T-helper 1 cell treated with Interleukin-12 subunit alpha and Interleukin-12 subunit beta and Interleukin-4 antibody, amounts not matched to agents 30 ng/mL and 1 ng/mL, for 36 hours (primary cell): ENCODE measurements at regions not wholly inside any gene's neighbourhood (a gene's known extent, or its start where the extent isn't known, plus 50 kb on each side); places are given as distances from the start of the nearest gene placed in this dataset.

Experiments
- intact Hi-C: fragments of 100-400 bp; cut with micrococcal nuclease; formaldehyde crosslinking; loops from one replicate; pipeline ENCODE4 v1.15.1; 2024

DNA sequence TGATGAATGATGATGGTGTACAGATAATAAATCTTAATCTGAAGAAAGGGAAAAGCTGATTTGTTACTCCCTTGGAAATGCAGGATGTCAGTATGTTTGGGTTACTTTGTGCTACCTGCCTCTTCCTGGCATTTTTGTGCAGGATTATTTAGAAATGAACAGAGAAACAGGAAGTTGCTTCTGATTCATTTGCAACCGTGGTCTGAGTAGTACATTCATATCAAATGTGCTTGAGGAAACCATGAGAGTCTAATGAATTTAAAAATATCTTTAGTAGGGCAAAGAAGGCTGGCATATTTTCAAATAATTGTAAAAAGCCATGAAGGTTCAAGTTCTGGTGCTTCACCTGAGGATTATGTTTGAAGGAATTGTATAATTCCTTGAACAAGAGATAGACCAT lies 391.6 kb downstream of the TMEM161B start:
- intact Hi-C loops = no loop called here

DNA sequence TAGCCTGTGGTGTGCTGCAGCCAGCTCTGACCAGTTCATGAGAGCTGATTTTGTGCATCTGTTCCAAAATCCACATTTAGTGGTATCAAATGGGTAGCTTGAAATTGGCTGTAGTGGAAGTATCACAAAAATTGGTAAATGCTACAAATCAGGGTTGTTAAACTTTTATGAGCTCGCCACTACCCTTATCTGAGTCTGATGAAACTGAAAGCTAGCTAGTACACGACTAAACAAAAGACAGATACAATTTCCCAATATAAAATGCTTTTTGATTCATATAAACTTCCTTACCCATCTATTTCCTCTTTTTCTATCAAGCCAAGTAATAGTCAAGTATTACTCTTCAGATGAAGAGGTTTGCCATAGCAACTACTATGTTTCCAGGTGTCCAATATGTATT lies 392.0 kb downstream of the TMEM161B start:
- intact Hi-C loops = no loop called here

DNA sequence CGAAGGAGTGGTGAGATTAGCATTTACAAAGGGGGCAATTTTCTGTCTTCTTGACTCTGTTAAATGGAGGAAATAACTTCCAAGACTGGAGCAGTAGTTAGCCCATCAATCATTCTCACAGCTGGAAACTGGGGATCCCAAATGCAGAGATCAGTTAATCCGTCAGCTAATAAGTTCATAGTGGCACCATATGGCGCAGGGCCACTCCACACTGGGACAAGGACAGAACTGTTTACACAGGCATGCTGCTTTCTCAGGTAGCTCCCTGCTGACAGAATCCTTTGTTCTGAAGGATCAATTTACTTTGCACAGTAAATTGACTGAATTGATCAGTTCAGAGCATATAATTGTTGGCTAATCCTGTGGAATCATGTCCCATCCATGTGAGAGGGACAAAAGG lies 395.7 kb downstream of the TMEM161B start:
- intact Hi-C loops = no loop called here

DNA sequence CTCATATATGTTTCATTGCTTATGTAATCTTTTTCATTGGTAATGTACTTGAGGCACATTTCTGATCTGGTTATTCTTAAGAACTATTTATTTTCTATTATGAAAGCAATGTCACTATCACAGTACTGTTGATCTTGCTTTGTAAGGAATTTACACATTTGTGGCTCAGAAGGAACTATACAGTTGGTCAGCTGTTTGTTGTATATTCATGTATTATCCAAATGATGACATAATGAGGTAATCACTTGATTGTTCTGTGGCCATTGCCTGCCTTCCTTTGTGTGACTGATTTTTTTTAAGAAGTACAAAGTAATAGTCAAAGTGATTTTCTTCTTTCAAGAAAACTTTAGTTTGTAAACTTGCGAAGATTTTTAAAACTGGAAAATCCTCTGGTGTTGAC lies 399.9 kb downstream of the TMEM161B start:
- intact Hi-C loops = no loop called here

DNA sequence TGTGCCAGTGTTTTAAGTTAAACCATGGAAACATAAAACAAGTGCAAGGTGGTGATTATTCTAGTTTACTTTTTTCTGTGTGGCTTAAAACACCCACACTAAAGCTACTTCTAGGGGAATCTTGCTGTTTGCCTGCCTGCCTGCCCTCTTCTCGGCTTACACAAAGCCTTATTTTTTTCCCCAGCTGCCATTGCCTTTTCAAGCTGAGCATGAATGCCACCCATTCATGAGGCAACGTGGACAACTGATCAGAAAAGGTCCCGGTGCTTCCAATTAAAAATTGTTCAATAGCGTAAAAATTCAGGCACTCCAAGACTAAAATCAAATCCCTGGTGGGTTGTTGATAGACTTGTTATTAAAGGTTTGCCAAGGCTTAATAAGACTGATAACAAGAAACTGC lies 401.4 kb downstream of the TMEM161B start:
- intact Hi-C loops = no loop called here

DNA sequence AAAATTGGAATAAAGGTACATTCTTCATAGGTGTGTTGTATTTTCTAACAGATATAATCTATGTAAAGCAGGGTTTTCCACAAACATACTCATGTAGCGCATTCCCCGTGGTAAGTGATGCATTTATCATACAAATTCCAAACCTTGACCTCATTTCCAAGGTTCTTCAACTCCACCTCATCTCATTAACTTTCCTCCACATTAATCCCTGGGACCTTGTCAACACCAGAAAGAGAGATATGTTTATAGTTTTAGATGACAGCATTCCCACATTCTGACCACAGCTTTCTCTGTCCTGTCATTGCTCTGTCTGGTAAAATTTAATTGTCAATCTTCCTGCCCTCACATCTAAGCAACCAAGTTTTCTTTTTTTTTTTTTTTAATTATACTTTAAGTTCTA lies 415.1 kb downstream of the TMEM161B start:
- intact Hi-C loops = no loop called here

DNA sequence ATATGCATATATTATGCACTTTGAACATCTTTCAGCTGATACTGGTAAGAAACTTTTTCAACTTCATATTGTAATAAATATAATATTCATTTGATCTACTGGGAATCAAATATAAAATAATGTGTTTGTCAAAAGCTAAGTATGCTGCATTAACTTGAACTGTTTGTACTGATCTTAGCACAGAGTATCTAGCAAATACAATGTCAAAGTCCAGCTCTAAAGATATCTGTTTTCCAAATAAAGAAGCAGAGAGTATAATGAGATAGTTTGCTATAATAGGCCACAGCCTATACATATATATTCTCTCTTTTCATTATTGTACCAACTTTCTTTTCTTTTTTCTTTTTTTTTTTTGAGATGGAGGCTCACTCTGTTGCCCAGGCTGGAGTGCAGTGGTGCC lies 417.0 kb downstream of the TMEM161B start:
- intact Hi-C loops = no loop called here

DNA sequence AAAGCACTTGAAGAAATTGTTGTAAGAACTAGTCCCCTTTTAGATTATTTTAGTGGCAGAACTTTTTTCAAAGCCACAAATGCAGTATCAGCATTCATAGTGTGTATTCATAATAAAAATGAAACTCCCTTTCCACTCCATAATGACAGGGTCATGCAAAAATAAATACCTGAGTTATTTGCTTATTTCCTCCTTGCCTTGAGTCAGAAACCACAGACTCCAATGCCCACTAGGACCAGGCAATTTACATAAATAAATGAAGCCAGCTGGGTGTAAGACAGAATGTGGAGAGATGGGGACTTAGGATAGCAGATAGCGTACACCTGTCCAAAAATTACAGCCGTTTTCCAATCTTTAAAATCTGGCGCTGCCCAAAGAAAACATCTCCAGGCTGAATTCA lies 417.8 kb downstream of the TMEM161B start:
- intact Hi-C loops = no loop called here

DNA sequence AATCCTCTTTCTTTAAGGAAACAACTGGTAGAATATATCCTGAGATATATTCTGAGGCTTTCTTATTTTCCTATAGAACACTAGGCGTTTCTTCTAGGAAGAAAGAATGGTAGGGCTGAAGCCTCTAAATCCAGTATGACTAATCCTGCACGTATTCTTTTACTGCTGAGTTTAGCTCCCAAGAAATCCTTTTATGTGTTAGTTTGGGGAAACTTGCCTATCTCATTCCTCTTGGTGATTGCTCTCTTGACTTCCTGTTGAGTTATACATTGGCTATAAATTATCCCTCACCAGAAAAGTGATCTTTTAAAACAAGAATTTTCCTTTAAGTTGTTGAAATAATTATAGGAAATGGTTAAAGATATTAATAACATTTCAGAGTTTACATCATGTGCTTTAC lies 422.9 kb downstream of the TMEM161B start:
- intact Hi-C loops = no loop called here

DNA sequence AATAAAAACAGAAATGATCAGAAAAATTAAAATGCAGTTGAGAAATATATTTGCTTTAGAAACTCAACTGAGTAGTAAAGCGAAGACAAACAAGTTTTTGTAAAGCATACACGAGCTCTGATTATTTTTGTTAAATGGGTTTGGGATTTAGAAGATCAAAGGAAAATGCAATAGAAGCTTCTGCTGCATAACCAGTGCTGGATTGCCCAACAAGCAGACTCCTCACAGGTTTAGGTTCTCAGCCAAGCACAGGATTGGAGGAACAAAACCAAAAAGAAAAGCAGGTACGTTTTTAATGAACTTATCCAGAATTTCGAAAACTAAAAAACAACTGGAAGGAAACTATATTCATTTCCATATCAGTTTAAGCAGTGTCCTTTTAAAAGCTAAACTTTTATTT lies 423.8 kb downstream of the TMEM161B start:
- intact Hi-C loops = no loop called here

DNA sequence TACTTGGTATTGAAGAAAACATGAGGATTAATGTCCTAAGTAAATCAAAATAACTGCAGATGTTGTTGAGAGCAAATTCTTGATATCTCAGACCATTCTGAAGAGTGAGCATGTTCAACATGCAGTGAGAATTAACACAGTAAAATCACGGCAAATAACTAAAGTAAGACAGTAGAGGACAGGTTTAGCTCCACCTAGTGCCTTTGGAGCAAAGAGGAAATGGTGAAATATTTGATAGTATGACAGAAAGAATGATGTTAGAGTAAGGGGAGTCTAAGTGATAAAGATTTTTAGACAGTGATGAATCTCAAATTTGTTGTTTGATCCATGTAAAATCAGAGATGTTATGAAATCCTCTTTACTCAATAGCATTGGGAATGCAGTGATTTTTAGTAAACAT lies 424.2 kb downstream of the TMEM161B start:
- intact Hi-C loops = no loop called here

DNA sequence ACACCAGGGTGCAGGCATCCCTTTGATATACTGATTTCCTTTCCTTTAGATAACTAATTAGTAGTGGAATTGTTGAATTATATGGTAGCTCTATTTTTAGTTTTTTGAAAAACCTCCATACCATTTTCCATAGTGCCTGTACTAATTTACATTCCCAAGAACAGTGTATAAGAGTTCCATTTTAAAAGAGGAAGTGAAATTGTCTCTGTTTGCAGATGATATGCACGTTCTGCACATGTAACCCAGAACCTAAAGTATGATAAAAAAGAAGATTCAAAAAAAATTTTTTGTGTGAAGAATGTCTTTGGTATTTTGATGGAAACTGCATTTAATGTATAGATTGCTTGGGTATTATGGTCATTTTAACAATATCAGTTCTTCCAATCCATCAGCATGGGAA lies 424.0 kb upstream of the CCNH start:
- intact Hi-C loops = no loop called here

DNA sequence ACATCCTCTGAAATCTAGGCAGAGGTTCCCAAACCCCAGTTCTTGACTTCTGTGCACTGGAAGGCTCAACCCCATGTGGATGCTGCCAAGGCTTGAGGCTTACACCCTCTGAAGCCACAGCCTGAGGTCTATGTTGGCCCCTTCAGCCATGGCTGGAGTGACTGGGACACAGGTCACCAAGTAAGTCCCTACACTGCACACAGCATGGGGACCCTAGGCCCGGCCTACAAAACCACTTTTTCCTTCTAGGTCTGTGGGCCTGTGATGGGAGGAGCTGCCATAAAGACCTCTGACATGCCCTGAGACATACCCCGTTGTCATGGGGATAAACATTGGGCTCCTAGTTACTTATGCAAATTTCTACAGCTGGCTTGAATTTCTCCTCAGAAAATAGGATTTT lies 418.8 kb upstream of the CCNH start:
- intact Hi-C loops = no loop called here

DNA sequence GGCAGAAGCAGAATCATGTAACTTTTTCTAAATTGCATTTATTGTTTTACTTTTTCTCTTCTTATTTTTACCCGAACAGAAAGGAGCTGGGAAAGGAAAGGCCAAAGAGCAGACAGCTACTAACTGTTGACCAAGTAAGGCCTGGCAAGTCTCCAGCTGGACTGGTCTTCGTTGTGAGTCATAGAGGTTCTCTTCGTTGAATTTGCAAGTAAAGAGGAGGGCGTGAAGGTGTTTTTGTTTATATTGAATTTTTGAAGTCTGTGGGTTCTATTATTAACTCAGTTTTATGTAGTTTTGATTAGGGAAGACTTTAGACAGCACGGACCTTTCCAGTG lies 416.5 kb upstream of the CCNH start:
- intact Hi-C loops = no loop called here

DNA sequence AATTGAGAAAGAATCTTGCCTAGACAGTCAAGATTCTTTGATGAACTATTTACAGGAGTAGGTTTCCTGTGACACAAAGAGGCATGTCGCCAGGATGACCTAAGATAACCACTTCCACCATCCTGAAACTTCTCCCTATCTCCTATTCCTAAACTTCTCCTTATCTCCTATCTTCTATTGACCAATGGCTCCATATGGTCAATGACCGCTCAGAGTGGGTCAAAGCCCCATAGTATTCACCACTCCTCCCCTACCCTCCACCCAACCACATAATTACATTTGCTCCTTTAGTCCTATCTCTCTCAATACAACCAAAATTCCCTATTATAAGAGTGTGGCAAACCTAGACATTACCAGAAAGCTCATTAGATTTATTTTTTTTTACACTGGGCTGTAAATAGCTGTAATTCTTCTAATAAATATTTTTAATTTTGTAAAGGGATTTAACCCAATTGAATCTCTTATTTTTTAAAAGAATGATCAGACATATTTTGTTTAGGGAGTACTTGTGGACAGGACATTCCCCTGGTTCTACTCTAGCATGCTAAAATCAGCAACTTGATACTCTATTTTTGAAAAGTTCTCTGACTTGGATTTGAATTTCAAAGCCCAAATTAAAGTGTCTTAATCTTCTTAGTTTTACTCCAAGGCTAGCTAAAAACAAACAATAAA lies 416.0 kb upstream of the CCNH start:
- intact Hi-C loops = no loop called here

DNA sequence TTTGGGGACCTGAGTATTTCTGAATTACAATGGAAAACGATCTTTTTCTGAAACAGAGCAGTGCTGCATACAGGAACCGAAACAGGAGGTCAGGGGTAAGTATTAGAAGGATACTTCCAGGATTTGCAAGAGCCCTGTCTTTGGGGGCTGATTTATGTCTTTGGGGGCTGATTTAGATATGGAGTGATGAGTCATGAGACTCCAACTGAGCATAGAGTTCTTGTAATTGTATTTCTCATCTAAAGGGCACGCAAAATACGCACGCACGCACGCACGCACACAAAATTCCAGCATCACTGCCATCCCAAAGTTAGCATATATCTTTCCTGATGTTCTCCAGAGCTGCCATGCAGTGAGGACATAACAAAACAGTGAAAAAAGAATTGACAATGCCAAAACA lies 414.8 kb upstream of the CCNH start:
- intact Hi-C loops = no loop called here

DNA sequence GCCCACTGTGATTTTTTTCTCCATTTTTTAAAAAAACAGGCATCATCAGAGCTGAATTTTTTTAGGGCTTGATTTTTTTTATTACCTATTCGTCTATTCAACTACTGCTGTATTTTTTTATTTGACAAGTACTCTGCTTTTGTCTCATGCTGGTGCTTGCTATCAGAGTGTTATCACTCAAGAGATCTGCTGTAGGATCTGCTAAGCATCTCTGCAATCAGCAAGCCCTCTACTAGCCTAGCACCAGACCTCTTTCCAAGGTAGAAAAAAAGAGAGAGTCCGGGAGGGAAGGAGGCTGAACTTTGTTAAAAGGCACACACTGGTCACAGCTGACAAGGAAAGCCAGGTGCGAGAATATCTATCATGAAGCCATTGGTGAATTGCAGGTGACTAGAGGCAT lies 413.8 kb upstream of the CCNH start:
- intact Hi-C loops = no loop called here

DNA sequence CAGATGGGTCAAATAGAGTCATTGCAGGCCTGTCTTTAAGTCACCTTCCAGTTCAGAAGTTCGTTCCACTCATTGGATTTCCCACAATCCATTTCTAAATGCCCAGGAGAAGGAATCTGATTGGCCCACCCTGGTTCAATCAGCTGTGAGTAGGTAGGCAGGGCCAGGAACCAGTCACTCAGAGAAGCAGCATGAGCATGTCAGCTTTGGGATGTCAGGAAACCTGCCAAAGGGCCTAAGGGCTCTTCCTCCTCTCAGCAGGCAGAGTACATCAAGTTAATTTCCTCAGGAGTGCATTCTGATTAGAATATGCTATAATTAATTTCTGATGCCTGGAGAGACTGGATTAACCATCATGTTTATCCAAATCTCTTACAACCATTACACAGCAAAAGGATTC lies 412.9 kb upstream of the CCNH start:
- intact Hi-C loops = no loop called here

DNA sequence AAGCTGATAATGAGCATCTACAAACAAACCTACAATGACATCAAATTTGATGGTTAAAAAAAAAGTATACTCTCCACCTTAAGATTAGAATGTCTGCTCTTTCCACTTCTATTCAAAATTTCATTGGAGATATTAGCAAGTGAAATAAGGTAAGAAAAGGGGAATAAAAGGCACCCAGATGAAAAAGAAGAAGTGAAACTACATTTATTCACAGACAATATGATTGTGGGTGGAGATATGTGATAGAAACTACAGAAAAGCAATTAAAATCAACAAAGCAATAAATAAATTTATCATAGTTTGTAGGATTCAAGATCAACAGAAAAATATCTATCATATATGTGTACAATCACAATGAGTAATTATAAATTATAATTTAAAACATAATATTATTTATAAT lies 395.1 kb upstream of the CCNH start:
- intact Hi-C loops = no loop called here

DNA sequence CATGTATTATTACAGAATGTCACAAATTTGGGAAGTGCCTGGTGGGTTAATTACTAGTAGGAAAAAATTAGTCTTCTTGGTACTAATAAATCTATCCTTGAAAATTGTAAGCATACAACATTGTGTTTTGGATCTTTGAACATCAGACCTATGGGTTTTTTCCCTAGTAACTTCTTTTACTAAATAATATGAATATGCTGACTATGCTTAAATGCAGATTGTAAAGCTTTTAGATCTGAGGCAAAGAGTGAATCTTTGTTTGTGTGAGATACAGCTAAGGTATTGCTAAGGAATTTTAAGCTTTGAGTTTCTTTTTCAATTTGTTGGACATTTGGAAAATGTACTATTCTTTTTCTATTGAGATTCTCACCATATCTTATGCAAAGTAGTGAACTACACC lies 390.6 kb upstream of the CCNH start:
- intact Hi-C loops = no loop called here

DNA sequence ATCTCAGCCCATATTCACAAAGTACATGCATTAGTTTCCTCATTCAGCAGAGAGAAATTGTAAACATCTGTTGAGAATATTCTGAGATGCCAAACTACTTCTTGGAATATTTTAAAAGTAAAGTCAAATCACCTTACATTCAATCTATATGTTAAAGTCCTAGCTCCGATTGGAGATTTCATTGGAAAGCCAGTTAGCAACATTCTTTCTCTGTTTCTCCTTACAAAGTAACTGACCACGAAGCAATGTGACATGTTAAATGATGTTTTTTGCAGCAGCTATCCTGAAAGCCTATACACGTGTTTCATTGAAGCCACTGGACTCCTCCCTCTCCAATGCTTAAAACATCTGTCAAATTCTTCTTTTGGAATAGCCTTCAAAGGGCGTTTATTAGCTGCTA lies 379.1 kb upstream of the CCNH start:
- intact Hi-C loops = no loop called here

DNA sequence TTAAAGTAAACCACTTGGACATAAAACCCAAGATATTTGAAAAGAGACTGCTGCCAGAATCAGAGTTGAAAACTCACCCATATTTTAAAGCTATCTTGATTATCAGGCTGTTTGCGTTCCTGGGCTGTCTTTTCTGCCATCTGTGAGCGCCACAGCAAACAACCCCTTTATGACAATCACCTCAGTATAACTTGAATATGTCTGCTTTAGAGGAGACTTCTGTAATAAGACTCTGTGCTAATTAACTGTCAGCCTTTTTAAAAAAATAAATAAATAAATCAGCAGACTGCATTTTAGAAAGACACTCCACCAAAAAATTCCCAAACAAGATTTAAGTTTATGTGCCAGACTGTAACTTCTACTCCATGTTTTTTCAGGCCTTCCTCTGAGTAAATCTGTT lies 375.7 kb upstream of the CCNH start:
- intact Hi-C loops = no loop called here

DNA sequence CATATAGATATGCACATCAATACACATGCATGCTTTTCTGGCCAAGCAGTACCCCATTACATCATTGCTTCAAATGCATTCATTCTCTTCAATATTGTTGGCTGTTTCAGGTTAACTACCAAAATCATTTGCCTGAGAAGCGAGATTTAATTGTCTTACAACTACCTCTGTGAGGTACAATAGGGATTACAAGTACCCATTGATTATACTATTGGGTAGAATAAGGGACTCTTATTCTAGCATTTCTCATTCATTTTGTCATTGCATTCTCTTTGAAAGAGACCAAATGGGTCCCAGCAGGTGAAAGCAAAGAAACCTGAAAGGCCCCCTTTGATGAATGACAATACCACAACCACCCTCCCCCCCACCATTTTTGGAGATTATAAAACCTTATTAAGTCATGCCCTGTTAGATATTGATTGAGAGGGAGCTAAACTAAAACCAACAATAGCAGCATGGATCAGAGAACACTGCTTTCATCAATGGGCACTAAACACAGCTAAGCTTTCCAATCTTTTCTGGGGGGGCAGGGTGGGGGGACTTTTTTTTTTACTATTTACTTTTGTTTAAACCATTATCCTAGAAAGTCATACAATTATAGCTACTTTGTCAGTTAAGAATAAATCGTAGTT lies 375.0 kb upstream of the CCNH start:
- intact Hi-C loops = no loop called here

DNA sequence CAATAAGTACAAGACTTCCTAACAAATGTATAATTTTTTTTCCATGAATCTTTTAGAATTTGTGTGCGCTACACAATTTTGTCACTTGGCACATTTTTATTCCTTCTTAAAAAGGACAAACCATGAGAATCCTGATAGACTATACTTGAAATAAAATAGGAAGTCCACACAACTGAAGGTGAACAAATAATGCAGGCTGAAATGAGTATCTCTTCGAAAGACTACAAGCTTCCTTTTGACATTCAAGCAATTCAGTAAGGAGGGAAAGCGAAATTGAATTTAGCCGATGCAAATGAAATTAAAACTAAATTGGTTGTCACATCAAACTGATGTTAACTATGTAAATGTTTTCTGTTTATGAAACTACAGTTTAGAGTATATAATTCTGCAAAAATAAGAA lies 374.4 kb upstream of the CCNH start:
- intact Hi-C loops = no loop called here
